DND-41 (cell line): ENCODE measurements at regions not wholly inside any gene's neighbourhood (a gene's known extent, or its start where the extent isn't known, plus 50 kb on each side); places are given as distances from the start of the nearest gene placed in this dataset.

ENCODE experiments used
- CTCF ChIP-seq: IDR thresholded peaks from 2 replicates; pipeline ENCODE4 v1.5.1; 2012; ENCODE audit warnings: borderline replicate concordance, low read length, moderate library complexity, mild to moderate bottlenecking; ENCODE audit not compliant: poor library complexity, severe bottlenecking; ENCODE audit errors: extremely low read depth
- EZH2 ChIP-seq: IDR thresholded peaks from 3 replicates; pipeline ENCODE4 v1.6.1; 2012; ENCODE audit warnings: borderline replicate concordance, low read depth, mild to moderate bottlenecking, moderate library complexity, low read length, inconsistent platforms; ENCODE audit not compliant: severe bottlenecking

GRCh38 chr1:116252785-116253184 lies 120.3 kb upstream of the ATP1A1 start:
- no peak for TF ChIP-seq CTCF
- no peak for TF ChIP-seq EZH2
